A549 (cell line): ENCODE measurements at regions not wholly inside any gene's neighbourhood (a gene's known extent, or its start where the extent isn't known, plus 50 kb on each side); places are given as distances from the start of the nearest gene placed in this dataset.
"Not testable (repeated sequence)": the region's sequence is repeated elsewhere in the genome, so short reads cannot be mapped to it uniquely, and the experiment has no call there.

Source experiments
- ATAC-seq, 2 experiments: fragments of 200-7000 bp in 1 of 2; fragments of >200 bp in 1 of 2; cut with Nextera tagmentation in 1 of 2; cut with Tn5 transposase in 1 of 2; 3 replicates each; pipeline versions ENCODE4 v1.8.0 to v1.9.1; 2018 to 2020; ENCODE audit warnings: mild to moderate bottlenecking in 1 of 2, moderate library complexity in 1 of 2
- CTCF ChIA-PET: fragments of 300-600 bp; sonication (Branson Sonifier 250); formaldehyde crosslinking; extraction: SDS; loops from one replicate; lab custom pipeline; 2021; ENCODE audit warnings: antibody characterized with exemption, inconsistent platforms; lab: Yijun Ruan, JAX
- POLR2A ChIA-PET: fragments of 350-600 bp; formaldehyde crosslinking; extraction: SDS; loops from one replicate; lab custom pipeline; 2021; ENCODE audit warnings: antibody characterized with exemption, inconsistent platforms; lab: Yijun Ruan, JAX
- DNase-seq, 2 experiments: peaks; one replicate each; pipeline versions ENCODE4 v3.0.0 to v3.0.0-alpha.2; 2011 to 2016; ENCODE audit warnings: low read depth in 1 of 2, low spot score in 1 of 2
- FAIRE-seq: peaks from 2 replicates; lab custom pipeline; 2011; peaks lifted over from hg19 to GRCh38; lab: Jason Lieb, UNC
- H3K27ac ChIP-seq, 2 experiments: fragments of >200 bp; sonication (Bioruptor Twin); formaldehyde crosslinking; 3 replicates each; pipeline ENCODE4 v1.5.1; 2016 to 2017
- H3K4me1 ChIP-seq: fragments of >200 bp; sonication (Bioruptor Twin); formaldehyde crosslinking; 3 replicates; pipeline ENCODE4 v1.6.1; 2016
- H3K4me2 ChIP-seq: fragments of >200 bp; sonication (Bioruptor Twin); formaldehyde crosslinking; 3 replicates; pipeline ENCODE4 v1.6.1; 2016
- H3K4me3 ChIP-seq: fragments of >200 bp; sonication (Bioruptor Twin); formaldehyde crosslinking; 3 replicates; pipeline ENCODE4 v1.5.1; 2016
- H3K9me3 ChIP-seq: fragments of >200 bp; sonication (Bioruptor Twin); formaldehyde crosslinking; 3 replicates; pipeline ENCODE4 v1.6.1; 2016
- CBX2 ChIP-seq: fragments of 200-600 bp; sonication (generic); IDR thresholded peaks from 2 replicates; pipeline ENCODE4 v1.6.1; 2016; ENCODE audit warnings: low read depth, mild to moderate bottlenecking, borderline replicate concordance
- CEBPB ChIP-seq, 2 experiments: fragments of >200 bp in 1 of 2; sonication (Bioruptor Twin) in 1 of 2; formaldehyde crosslinking in 1 of 2; IDR thresholded peaks; 2 replicates each; pipeline ENCODE4 v1.6.1; 2012 to 2016
- CTCF ChIP-seq: fragments of >200 bp; sonication (Bioruptor Twin); formaldehyde crosslinking; IDR thresholded peaks from 3 replicates; pipeline ENCODE4 v1.5.1; 2016
- EHMT2 ChIP-seq: fragments of 200-600 bp; sonication (generic); IDR thresholded peaks from 2 replicates; pipeline ENCODE4 v1.6.1; 2016; ENCODE audit warnings: antibody characterized with exemption, low read depth, mild to moderate bottlenecking, moderate library complexity
- EP300 ChIP-seq, 2 experiments: fragments of >200 bp; sonication (Bioruptor Twin); formaldehyde crosslinking; IDR thresholded peaks; 2 replicates in 1 of 2; 3 replicates in 1 of 2; pipeline ENCODE4 v1.6.1; 2016 to 2017
- FOSL2 ChIP-seq, 2 experiments: fragments of 450-650 bp in 1 of 2; fragments of >200 bp in 1 of 2; sonication (Bioruptor Twin) in 1 of 2; formaldehyde crosslinking; IDR thresholded peaks; 2 replicates each; pipeline versions ENCODE4 v1.5.0 to v1.6.1; 2016 to 2020; ENCODE audit warnings: mild to moderate bottlenecking in 1 of 2, moderate library complexity in 1 of 2
- FOXS1 ChIP-seq: fragments of 250-450 bp; sonication (Bioruptor Pico); IDR thresholded peaks from 2 replicates; pipeline ENCODE4 v1.5.0; 2020; ENCODE audit warnings: mild to moderate bottlenecking, moderate library complexity
- HES2 ChIP-seq: fragments of >200 bp; sonication (Bioruptor Twin); formaldehyde crosslinking; IDR thresholded peaks from 2 replicates; pipeline ENCODE4 v1.6.1; 2016
- HEYL ChIP-seq: fragments of 250-450 bp; sonication (Bioruptor Pico); IDR thresholded peaks from 2 replicates; pipeline ENCODE4 v1.8.0; 2021; ENCODE audit warnings: mild to moderate bottlenecking, moderate library complexity
- HOXA7 ChIP-seq: fragments of 250-450 bp; sonication (Bioruptor Pico); IDR thresholded peaks from 2 replicates; pipeline ENCODE4 v1.5.0; 2020; ENCODE audit warnings: mild to moderate bottlenecking, moderate library complexity
- KDM1A ChIP-seq: fragments of 200-600 bp; sonication (generic); IDR thresholded peaks from 2 replicates; pipeline ENCODE4 v1.6.1; 2016; ENCODE audit warnings: low read depth, mild to moderate bottlenecking
- KDM5A ChIP-seq: fragments of 200-600 bp; sonication (generic); IDR thresholded peaks from 2 replicates; pipeline ENCODE4 v1.6.1; 2016; ENCODE audit warnings: antibody characterized with exemption, mild to moderate bottlenecking
- MYC ChIP-seq: IDR thresholded peaks from 2 replicates; pipeline ENCODE4 v1.6.1; 2012; ENCODE audit warnings: mild to moderate bottlenecking, inconsistent platforms, low read length, improper control_type of control experiment, borderline replicate concordance
- RCOR1 ChIP-seq: fragments of 150-350 bp; IDR thresholded peaks from 2 replicates; pipeline ENCODE4 v1.6.1; 2014; ENCODE audit warnings: antibody characterized with exemption, low read length, low read depth
- RFX5 ChIP-seq: fragments of 450-650 bp; IDR thresholded peaks from 2 replicates; pipeline ENCODE4 v1.7.1; 2014; ENCODE audit warnings: antibody characterized with exemption, mild to moderate bottlenecking, moderate library complexity
- SREBF2 ChIP-seq: fragments of 450-650 bp; IDR thresholded peaks from 2 replicates; pipeline ENCODE4 v1.6.1; 2014; ENCODE audit warnings: mild to moderate bottlenecking, moderate library complexity
- TP53 ChIP-seq: fragments of 250-450 bp; sonication (Bioruptor Pico); IDR thresholded peaks from 2 replicates; pipeline ENCODE4 v1.5.0; 2021; ENCODE audit warnings: mild to moderate bottlenecking, moderate library complexity
- USF2 ChIP-seq: fragments of 450-650 bp; IDR thresholded peaks from 2 replicates; pipeline ENCODE4 v1.6.1; 2014; ENCODE audit warnings: antibody characterized with exemption
- ZNF302 ChIP-seq: fragments of 250-450 bp; sonication (Bioruptor Pico); IDR thresholded peaks from 2 replicates; pipeline ENCODE4 v1.9.0; 2021; ENCODE audit warnings: inconsistent platforms, mild to moderate bottlenecking, moderate library complexity
- WGBS: methylation state at CpG from one replicate; pipeline ENCODE4 v1.1.6; 2017; ENCODE audit errors: missing lambda C conversion rate; 5-methylcytosine and 5-hydroxymethylcytosine counted together

DNA sequence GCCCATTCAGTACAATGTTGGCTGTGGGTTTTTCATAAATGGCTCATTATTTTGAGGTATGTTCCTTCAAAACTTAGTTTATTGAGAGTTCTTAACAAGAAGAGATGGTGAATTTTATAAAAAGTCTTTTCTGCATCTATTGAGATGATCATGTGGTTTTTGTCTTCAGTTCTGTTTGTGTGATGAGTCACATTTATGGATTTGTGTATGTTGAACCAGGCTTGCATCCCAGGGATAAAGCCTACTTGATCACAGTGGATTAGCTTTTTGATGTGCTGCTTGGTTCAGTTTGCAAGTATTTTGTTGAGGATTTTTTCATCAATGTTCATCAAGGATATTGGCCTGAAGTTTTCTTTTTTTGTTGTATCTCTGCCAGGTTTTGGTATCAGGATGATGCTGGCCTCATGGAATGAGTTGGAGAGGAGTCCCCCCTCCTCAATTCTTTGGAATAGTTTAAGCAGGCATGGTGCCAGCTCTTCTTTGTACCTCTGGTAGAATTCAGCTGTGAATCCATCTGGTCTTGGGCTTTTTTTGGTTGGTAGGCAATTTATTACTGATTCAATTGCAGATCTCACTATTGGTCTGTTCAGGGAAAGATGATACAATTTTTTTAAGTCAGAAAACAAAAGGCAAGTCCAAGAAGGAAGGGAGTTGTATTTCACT lies 136.4 kb downstream of the ARL4C start:
- POLR2A ChIA-PET; H3K4me3 ChIP-seq; FAIRE-seq; DNase-seq; ATAC-seq; TF ChIP-seq FOSL2 (IDR thresholded peaks at IDR 0.05): not testable (repeated sequence)
- CTCF ChIA-PET = interaction anchor here (1.4 kb wide), 1 partner anchor 19 kb away, joined by 3 read pairs; no protein-coding TSS in a partner anchor
- Histone ChIP-seq H3K4me1 (peaks cover 57% of the 10 kb centered on the region), H3K4me2 (peak overlapping the region; percentile 3), H3K27ac (peak overlapping the region; percentile 91 to 95), H3K9me3 (peaks cover 10% of the 10 kb centered on the region)
- peak; percentile 54 for TF ChIP-seq FOSL2 (CRISPR knock-in tag; IDR thresholded peaks at IDR 0.05)

DNA sequence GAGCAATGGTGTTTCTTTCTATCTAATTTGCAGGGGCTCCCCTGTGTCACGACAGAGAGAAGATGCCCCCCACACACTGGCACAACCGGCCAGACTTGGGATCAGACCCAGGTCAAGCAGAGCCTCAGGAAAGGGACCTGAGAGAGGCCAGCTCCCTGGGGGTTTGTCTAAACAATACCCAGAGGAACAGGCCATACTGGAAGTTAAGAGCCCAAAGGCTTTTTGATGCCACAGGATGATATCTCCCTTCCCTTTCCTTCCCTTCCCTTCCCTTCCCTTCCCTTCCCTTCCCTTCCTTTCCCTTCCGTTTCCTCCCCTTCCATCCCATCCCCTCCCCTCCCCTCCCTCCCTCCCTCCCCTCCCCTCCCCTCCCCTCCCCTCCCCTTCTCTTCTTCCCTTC lies 139.2 kb downstream of the ARL4C start:
- 78% methylated on average over 2 of the region's 3 CpGs for WGBS
- H3K9me3 ChIP-seq = peaks cover 18% of the 10 kb centered on the region
- no peak for ATAC-seq
- no peak overlapping the region for H3K4me3 ChIP-seq
- FAIRE-seq = no peak
- no peak for TF ChIP-seq FOXS1 (CRISPR knock-in tag)
- TF ChIP-seq HEYL (CRISPR knock-in tag) = no peak
- ChIA-PET CTCF (no interaction called here), POLR2A (no interaction called here)
- H3K27ac ChIP-seq = peak overlapping the region; percentile 17 to 73; a peak in 3 of 6 replicates
- peaks cover 37% of the 10 kb centered on the region for H3K4me1 ChIP-seq
- no peak overlapping the region for H3K4me2 ChIP-seq
- DNase-seq = no peak

DNA sequence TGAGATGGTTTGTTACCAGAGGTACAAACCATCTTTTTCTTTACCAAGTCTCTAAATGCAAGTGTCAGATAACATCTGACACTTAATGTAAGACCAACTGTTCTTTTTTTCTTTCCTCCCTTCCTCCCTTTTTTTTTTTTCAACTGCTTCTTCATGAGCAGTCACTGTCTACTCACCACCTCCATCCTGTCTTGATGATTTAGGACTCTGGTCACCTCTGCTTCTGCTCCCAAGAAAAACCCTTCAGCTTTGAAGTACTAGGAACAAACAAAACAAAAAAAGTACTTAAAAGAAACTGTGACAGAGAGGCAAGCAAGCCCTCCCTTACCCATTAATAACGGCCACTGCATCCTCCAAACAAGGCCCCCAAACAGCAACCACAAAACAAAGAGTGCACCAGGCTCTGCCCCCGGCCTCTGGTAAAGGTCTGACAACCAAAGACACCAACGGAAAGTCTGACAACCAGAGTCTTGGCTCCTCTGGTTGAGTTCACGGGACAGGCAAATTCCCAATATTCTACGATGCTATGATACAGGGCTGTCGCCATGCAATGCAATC lies 141.0 kb downstream of the ARL4C start:
- H3K4me2 ChIP-seq = no peak overlapping the region
- CTCF ChIA-PET = interaction anchor here (1.5 kb wide), 1 partner anchor 220 kb away, joined by 4 read pairs; no protein-coding TSS in a partner anchor
- ATAC-seq (no peak), DNase-seq (no peak), FAIRE-seq (no peak)
- 63% methylated on average over 6 of the region's 6 CpGs for WGBS
- H3K9me3 ChIP-seq = peaks cover 18% of the 10 kb centered on the region
- H3K4me1 ChIP-seq = peaks cover 19% of the 10 kb centered on the region
- peak overlapping the region; percentile 38 to 73; a peak in 5 of 6 replicates for H3K27ac ChIP-seq
- POLR2A ChIA-PET = no interaction called here
- H3K4me3 ChIP-seq = no peak overlapping the region
- TF ChIP-seq RCOR1 = no peak
- no peak for TF ChIP-seq CEBPB (IDR thresholded peaks at IDR 0.05)
- no peak for TF ChIP-seq RFX5
- TF ChIP-seq EP300 (IDR thresholded peaks at IDR 0.05) = no peak
- TF ChIP-seq HES2 = no peak
- TF ChIP-seq CTCF = no peak

- ChIA-PET CTCF (no interaction called here), POLR2A (no interaction called here)
- Histone ChIP-seq H3K4me3 (no peak overlapping the region), H3K27ac (peak overlapping the region; percentile 38 to 73; a peak in 4 of 6 replicates), H3K4me1 (peaks cover 12% of the 10 kb centered on the region), H3K4me2 (no peak overlapping the region), H3K9me3 (peaks cover 18% of the 10 kb centered on the region)
- FAIRE-seq (no peak), ATAC-seq (no peak), DNase-seq (no peak)
- TF ChIP-seq ZNF302 (CRISPR knock-in tag) (no peak), MYC (no peak), KDM5A (no peak), EP300 (IDR thresholded peaks at IDR 0.05) (no peak), USF2 (no peak), KDM1A (no peak), EHMT2 (no peak), CBX2 (no peak), HOXA7 (CRISPR knock-in tag) (no peak), SREBF2 (no peak), TP53 (CRISPR knock-in tag) (no peak)
- WGBS = 86% methylated on average over 11 of the region's 12 CpGs
These were observed 141.7 kb downstream of the ARL4C start for GRCh38 chr2:234355021-234355720.
